HG03575 (cell line): ENCODE measurements at regions not wholly inside any gene's neighbourhood (a gene's known extent, or its start where the extent isn't known, plus 50 kb on each side); places are given as distances from the start of the nearest gene placed in this dataset.

Source experiments
- ATAC-seq: cut with Tn5 transposase; IDR thresholded peaks from one replicate; pipeline ENCODE4 v1.9.1; 2021; ENCODE audit not compliant: unreplicated experiment, insufficient number of reproducible peaks, low FRiP score; ENCODE audit errors: extremely low read depth

DNA sequence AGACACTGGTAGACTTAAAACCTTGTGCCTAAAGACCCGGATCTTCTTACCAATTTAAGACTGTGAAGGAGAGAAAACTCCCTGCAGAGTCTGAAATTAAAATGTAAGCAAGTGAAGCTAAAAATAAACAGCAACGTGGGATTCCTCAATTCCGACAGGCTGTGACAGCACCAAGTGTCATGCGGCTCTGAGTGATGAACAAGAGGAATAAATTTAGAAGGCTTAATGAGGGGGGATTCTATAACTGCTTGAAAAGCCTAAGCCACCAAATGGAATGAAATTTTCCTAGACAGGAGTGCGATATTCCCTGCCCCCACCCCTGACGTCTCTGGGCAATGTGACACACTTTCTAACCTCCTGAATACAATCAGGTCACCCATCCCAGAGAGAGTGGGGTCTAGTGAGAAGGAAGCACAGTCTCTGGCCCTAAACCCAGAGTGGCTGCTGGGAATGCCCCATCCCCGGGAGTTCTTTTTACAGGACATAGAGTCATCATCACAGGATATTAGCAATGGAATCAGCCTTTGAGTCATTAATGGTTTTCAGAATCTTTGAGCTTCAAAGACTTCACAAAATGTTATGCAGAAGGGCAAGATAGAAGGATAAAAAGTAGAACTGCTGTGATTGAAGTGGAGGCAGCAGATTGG, 114.3 kb downstream of the EDEM1 start:
- ATAC-seq: no peak

DNA sequence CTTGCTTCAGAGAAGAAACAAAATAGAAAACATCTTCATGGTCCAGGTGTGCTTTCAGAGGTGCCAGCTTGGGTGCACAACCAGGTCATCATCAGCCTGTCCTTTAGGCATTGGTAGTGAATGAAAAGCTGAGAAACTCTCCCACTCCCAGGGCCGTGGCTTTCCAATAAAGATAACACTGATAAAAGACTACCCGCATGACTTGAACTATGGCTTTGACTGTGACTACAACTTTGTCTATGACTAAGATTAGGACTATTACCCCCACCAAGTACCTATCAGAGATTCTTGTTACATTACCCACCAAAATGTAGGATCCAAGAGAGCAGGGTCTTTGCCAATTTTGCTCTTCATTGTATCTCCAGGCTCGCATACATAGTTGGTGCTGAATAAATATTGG, 115.2 kb downstream of the EDEM1 start:
- no peak for ATAC-seq

DNA sequence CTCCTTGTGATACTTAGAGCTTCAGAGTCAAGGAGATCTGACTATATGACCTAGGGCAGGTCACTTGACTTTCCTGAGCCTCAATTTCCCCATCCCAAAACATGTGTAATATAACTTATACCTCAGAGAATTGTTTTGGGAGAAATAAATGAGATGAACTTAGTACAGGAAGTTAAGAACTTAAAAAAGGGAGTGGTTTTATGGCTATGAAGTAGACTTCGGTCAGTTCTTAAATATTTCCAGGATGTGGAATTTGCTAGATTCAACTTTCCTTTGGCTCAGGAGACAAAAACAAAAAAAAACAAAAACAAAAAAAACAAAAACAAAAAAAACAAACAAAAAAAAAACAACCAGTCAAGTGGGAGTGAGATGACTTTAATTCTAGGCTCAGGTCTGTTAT, 116.7 kb downstream of the EDEM1 start:
- ATAC-seq: no peak

- no peak for ATAC-seq
These were observed 117.5 kb downstream of the EDEM1 start for GRCh38 chr3:5304789-5305683.

DNA sequence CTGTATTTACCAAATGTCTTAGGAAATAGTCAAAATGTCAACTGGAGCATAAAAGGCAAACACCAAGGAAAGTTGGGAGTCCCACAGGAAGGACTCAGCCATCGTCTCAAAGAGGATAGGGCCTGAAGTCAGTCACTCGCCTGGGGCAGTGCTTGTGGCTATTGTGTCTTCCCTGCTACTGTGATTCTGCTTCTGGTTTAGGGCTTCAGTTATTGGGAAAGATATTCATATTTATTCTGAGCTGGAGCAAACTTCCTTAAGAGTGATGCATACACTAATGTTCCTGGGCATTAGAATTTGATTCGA, 118.1 kb downstream of the EDEM1 start:
- no peak for ATAC-seq

GRCh38 chr3:5309171-5309570, 121.7 kb downstream of the EDEM1 start:
- no peak for ATAC-seq

DNA sequence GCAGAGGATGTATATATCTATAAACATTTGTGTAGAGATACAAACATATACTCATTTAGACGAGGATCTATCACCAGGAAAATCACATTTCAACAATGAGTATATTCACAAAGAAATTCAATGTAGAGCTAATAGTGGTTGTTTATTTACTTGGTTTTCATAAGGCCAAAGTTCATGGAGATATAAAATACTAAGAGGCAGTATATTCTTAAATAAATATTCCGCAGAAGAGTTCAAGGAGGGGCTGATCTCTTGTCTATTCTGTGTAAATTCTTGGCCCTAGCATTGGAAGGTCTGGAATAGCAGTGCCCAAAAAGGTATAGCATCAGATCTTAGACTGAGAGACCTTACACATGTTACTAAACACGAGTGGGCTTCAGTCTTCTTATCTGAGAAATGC, 122.1 kb downstream of the EDEM1 start:
- no peak for ATAC-seq

GRCh38 chr3:5310509-5310908, 123.0 kb downstream of the EDEM1 start:
- ATAC-seq: no peak

- no peak for ATAC-seq
These were observed 124.8 kb downstream of the EDEM1 start for GRCh38 chr3:5312290-5312689.

- ATAC-seq: no peak
These were observed 127.4 kb downstream of the EDEM1 start for GRCh38 chr3:5314897-5315296.

DNA sequence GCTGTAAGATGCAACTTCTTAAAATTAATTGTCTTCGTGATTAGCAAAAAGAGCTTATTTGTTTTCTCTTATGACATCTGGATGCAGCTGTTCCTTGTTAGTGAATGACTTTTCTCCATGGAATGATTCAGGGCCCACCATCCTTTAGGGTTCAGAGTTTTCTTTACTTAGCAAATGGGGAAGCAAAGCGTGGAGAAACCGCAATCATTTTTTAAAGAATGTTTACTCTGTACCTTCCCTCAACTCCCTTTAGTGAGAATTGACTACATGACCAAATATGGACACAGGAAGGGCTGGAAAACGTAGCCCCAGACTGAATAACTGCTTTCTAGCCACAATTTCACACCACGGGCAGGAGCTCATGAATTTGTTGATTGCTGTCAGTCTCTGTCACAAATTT, 130.1 kb downstream of the EDEM1 start:
- ATAC-seq: no peak

GRCh38 chr3:5319454-5319853, 131.9 kb downstream of the EDEM1 start:
- no peak for ATAC-seq

DNA sequence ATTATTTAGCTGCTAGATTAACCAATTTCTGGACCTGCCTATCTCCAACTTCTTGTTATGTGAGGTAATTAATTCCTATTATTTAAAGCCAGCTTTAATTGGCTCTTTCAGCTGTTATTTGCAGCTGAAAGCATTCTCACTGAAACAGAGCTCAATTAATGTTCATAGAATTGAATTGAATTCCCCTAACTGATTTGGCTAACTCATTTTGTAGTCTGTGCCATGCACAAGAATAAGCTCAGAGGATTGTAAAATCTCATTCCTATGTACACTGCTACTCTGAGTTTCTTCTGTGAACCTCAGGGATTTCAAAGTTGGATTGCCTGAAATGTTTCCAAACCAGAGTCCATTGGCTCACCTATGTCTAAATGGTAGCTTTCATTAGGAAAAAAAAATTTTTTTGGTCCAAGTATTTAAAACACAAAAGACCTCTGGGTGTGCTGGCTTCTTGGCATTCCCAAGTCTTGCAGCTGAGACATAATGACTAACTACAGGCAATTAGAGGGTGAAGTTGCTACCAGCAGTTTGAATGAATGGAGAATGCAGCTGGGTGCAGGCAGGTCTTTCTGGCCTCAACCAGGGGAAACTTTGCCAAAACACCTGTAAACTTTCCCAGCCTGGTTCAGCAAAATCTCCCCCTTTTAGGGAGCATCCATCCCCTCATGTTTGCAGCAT, 134.3 kb downstream of the EDEM1 start:
- ATAC-seq: no peak

GRCh38 chr3:5324780-5325179, 137.3 kb downstream of the EDEM1 start:
- ATAC-seq: no peak

GRCh38 chr3:5330152-5330810, 142.8 kb downstream of the EDEM1 start:
- no peak for ATAC-seq

DNA sequence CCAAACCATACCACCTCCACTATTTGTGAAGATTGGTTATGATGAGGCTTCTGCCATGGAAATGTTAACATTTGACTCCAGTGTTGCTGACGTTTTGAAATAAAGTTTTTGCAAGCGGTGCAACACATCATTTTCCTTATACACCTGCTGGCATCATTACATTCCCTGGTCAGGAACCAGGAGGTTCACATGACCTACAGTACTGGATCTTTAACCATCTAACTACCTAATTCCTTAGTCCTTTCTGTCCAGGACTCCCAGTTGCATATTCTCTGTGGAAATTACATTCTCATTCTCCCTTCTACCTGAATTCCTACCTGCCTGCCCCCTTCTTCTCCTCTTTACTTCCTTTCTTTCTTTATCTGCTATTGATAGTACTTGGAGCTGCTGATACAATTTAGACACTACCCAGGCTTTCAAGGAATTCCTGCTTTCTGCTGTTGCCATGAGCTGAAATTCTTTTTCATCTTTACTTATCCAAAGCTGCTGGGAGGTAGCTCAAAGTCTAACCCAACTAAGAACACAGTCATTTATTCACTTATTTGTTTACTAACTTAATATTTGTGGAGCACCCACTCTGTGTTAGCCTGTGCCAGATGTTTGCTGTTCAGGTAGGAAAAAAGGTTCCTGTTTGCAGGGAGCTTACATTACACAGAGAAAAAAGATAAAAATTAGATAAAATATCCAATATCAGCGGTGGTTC, 144.2 kb downstream of the EDEM1 start:
- no peak for ATAC-seq

DNA sequence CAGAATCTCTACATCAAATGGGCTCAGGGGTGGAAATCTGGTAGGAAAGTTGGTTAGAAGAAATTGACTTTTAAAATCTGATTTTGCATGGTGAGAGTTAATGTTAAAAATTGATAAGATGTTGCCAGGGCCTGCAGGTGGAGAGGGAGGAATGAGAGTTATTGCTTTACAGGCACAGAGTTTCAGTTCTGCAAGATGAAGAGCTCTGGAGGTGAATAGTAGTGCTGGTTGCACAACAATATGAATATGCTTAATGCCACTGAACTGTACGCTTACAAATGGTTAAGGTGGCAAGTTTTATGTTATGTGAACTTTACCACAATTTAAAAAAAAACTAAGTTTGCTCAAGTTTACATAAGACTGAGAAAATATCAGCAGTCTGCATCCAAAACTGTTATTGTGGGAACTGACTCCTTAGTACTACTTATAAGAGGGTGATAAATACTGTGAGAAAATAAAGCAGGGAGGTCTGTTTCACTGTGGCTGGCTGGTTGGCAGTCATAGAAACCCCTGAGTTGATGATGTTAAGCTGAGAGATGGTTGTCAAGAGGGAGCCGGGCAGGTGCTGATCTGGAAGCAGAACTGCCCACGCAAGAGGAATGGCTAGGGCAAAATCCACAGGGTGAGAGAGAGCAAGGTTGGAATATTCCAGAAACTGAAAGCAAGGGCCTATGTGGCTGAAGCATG, 144.9 kb downstream of the EDEM1 start:
- ATAC-seq: no peak

DNA sequence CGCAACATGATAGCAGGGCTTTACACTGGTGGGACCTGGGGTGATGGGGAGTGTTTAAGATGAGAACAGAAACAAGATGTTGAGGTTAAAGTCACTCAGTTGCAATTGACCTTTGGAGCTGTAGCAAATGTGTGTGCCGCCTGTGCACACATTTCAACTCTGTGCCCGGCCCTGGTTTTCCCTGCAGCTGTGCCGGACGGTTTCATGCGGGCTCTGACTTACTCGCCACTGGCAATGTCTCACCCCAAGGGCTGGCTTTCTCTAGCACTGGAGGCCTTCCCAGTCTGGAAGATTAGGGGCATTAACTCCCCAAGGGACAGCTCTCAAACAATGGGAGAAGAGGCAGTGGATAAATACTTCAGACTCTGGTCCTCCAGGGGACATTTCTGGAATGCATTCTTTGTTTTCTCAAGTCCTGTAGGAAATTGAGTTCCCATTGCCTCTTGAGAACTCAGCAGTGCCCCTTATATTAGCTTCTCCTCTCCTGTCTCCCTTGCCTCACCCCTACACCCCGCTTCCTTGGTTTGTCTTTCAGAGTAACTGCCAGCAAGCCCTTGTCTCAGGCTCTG, 152.5 kb downstream of the EDEM1 start:
- ATAC-seq: no peak
